GM21381 (cell line): ENCODE measurements at regions not wholly inside any gene's neighbourhood (a gene's known extent, or its start where the extent isn't known, plus 50 kb on each side); places are given as distances from the start of the nearest gene placed in this dataset.
A peak's percentile ranks its signal among the peaks of the same experiment; 100 is the strongest.
"Not testable (repeated sequence)": the region's sequence is repeated elsewhere in the genome, so short reads cannot be mapped to it uniquely, and the experiment has no call there.

Source experiments
- ATAC-seq: cut with Tn5 transposase; IDR thresholded peaks from one replicate; pipeline ENCODE4 v1.9.1; 2021; ENCODE audit warnings: mild to moderate bottlenecking, moderate library complexity; ENCODE audit not compliant: unreplicated experiment

DNA sequence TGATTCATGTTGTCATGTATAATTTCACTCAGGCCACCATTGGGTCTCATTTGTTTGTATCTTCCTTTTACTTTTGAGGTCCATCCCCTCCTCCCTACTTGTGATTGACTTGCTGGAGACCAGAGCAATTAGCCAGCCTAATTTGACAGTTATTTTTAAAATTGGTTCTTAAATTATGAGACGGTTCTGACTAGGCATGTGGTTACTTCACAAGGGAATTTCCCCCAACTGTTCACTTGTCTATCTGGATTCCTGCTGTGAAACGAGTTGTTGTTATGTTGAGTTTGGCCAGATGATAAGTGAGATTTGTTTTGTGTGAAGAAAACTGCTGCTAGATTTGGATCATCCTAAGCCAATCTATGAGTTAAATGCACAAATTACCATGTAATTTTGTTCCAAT lies 359.1 kb downstream of the BARHL2 start:
- ATAC-seq = peak; percentile 56

DNA sequence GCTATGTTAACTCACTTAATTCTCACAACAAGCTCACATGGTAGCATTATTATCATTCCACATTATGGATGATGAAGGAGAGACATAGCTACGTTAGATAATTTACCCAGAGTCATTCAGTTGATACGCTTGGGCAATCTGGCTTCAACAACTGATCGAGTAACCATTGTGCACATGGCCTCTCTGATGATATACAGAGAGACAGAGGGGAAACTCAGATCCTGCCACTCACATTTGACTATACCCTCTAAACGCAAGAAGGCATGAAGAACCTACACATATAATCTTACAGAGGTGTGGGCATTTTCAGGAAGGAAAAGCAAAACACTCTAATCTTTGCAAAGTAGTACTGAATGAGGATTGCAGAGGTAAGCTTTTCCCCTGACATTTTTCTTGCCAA lies 360.1 kb downstream of the BARHL2 start:
- no peak for ATAC-seq

DNA sequence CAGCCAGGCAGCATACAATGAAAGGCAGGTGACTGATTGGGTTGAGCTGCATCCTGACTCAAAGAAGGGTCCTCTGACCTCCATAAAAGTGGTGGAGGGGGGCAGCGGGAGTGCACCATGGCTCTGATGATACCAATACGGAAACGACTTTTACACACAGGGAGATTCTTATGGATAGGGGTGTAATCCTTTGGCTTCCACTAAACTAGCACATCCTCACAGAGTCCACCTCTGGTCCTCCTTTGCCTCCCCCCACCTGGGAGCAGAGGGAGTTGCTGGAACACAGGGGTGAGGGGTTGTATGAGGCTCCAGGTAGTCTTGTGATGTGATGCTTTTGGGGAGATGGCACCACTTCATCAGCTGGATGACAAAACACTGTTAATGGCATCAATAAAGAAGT lies 361.0 kb downstream of the BARHL2 start:
- no peak for ATAC-seq

DNA sequence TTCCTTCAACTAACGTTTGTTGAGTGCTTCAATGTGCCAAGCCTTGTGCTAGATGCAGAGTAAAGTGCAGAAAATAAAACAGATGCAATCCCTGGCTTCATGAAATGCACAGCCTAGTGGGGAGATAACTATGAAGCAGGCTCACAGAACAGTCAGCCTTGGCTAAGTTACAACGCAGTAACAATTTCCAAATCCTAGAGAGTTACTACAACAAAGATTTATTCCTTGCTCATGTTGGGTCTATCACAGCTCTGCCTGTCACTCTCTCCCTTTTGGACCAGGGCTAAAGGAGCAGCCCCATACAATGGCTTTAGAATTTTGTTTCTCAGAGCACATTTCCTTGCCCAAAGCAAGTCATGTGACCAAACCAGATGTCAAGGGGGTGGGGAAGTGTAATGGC lies 359.8 kb downstream of the ZNF326 start:
- ATAC-seq = no peak

DNA sequence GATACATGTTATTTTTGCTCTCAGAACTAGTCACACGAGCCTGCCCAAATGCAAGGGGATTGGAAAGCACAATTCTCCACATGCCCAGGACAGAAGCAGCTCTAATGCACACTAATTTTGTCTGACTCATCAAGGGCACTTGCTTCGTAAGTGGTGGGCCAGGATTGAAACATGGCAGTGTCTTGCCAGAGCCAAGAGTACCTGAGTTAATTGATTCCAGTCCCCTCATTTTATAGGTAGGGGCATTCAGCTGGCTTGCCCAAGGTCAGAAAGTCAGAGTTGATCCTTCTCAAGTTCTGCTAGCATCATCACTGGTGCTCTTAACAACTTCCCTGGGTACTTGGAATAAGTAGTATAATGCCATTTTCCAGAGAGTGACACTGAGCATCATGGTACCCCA lies 356.1 kb downstream of the ZNF326 start:
- no peak for ATAC-seq

DNA sequence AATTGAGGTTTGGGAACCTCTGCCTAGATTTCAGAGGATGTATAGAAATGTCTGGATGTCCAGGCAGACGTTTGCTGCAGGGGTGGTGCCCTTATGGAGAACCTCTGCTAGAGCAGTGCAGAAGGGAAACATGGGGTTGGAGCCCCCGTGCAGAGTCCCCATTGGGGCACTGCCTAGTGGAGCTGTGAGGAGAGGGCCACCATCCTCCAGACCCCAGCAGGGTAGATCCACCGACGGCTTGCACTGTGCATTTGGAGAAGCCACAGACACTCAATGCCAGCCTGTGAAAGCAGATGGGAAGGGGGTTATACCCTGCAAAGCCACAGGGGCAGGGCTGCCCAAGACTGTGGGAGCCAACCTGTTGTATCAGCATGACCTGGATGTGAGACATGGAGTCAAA lies 354.6 kb downstream of the ZNF326 start:
- no peak for ATAC-seq

DNA sequence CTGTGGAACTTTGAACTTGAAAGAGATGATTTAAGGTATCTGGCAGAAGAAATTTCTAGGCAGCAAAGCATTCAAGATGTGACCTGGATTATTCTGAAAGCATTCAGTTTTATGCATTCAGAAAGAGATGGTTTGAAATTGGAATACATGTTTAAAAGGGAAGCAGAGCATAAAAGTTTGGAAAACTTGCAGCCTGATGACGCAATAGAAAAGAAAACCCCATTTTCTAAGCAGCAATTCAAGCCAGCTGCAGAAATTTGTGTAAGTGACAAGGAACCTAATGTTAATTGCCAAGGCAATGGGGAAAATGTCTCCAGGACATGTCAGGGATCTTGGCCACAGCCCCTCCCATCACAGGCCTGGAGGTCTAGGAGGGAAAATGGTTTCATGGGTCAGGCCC lies 354.0 kb downstream of the ZNF326 start:
- ATAC-seq = no peak

DNA sequence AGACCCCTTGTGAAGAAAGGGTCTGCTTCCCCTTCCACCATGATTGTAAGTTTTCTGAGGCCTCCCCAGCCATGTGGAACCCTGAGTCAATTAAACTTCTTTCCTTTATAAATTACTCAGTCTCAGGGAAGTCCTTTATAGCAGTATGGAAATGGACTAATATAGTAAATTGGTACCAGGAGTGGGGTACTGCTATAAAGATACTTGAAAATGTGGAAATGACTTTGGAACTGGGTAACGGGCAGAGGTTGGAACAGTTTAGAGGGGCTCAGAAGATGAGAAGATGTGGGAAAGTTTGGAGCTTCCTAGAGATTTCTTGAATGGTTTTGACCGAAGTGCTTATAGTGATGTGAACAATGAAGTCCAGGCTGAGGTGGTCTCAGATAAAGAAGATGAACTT lies 353.5 kb downstream of the ZNF326 start:
- not testable (repeated sequence) for ATAC-seq

DNA sequence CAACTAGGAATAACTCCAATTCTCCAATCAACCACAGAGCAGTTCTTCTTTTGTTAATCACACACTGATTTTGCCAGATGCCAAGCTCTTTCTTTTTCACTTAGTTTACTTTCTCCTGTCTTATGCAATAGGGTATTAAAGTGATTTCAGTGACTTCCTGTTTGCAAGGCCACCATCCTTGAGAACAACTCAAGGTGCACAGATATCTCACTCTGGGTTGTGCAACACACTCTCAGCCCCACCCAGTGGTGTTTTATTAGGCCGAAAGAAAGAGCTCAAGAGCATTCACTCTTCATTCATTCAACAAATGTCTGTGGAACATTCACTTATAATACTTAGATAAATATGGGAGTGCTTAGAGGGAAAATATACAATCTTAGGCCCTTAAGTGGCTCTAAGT lies 352.5 kb downstream of the ZNF326 start:
- no peak for ATAC-seq

DNA sequence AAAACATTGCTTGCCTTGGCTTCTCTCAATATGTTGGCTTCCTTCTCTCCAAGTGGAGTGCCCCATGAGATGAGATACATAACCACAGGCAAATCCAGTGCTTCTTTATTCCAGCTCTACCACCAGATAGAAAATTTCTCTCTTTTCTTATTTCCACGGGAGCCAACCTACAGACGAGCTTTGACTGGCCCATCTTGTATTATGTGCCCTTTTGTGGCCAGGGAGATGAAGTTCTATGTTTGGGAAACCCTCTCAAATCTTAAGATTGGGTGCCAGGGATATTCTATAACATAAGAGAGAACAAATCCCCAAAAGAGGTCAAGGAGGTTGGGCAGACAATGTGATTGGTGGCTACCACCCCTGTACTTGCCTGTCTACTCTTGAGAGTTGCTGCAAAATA lies 351.8 kb downstream of the ZNF326 start:
- no peak for ATAC-seq

DNA sequence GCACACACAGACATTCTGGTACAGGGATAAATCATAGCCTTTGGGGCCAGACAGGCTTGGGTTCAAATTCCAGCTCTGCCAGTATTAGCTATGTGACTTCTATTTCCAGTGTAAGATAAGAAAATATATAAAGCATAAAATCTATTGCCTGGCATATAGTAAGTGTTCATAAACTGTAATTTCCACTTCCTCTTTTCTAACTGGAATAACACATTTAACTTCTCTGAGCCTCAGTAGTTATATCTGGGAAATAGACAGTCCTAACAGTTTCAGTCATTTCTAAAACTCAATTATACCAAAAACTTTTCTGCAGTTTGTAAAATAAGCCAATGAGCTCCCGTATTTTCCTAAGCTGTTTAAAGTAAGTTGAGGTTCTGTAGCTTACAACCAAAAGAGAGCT lies 351.4 kb downstream of the ZNF326 start:
- no peak for ATAC-seq

DNA sequence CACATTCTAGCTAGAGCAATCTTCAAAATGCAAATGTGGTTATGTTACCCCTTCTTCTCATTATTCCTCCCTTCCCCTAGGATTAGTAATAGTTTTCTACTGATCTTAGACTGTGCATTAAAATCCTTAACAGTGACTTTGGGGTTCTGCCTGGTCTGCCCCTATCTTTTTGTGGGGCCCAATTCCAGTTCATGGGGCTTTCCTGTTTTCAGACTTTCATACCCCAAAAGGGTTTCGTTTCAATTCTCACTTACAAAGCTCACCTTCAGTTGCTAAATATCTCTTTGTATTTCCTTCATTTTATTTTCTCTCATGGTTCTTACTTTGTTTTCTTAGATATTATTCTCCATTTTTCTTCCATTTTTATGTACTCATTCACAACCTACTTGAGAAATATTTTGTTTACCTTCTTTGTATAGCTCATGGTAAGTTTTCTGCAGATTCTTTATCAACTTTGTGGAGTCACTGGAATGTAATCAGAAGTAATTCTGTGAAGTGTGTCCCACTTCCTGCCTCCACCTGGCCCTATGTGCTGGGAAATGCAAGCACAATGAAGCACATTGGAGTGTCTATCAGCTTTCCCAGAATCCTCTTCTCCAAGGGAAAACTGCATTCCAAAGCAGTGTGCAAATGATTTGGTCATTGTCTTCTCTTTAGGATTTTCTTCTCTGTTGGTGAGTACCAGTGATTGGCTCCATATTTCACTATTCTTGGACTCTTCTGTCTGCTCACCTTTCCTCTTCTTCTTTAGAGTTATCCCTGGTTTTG lies 350.2 kb downstream of the ZNF326 start:
- no peak for ATAC-seq

DNA sequence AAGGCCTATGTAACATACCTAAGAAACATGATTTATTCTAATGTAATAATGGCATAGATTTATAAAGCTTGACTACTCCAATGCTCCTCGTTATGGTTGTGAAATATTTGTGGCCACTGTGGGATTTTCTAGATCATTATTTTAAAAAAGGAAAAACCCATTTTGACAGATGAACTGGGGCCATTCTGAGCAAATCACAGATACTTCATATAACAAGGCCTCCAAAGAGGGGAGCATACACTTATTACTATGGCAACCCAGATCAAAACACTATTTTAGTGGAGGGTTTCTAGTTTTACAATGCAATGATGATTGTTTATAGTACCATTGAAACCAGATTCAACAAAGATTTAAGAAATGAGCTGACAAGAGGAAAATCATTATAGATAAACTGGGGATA lies 346.6 kb downstream of the ZNF326 start:
- ATAC-seq = no peak

DNA sequence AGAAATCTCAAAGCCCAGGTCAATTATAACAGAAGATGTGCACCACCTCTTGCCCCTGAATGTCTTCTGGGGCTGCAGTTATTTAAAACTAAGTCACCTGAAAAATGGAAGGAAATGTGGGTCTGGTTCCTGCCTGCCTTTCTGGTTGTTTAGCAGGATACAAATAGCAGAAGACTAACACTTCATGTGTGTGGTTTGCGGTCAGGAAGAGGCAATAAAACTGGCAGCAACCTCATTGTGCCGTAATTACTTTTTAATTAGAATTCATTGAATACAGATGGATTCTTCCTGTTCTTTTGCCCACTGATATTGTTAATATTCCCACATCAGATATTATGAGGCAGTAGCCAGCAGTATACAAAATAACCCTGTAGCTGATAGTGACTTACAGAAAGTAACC lies 345.7 kb downstream of the ZNF326 start:
- no peak for ATAC-seq

DNA sequence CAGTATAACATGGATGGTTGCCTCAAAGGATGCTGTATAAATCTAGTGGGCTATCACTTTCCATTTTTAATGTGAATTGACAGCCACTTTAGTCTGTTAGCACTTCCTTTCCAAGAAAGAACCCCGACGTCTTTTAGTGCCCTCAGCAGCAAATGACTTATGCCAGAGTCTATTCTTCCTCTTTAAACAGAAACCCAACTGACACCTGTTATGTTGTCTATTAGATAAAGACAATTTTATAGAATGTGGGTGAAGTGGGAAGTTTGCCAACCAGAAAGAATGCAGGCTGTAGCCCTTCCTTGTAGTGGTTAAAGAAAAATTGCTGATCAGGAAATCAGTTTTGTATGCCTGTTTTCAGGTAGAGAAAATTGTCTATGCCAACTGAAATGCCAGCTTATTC lies 344.9 kb downstream of the ZNF326 start:
- no peak for ATAC-seq

DNA sequence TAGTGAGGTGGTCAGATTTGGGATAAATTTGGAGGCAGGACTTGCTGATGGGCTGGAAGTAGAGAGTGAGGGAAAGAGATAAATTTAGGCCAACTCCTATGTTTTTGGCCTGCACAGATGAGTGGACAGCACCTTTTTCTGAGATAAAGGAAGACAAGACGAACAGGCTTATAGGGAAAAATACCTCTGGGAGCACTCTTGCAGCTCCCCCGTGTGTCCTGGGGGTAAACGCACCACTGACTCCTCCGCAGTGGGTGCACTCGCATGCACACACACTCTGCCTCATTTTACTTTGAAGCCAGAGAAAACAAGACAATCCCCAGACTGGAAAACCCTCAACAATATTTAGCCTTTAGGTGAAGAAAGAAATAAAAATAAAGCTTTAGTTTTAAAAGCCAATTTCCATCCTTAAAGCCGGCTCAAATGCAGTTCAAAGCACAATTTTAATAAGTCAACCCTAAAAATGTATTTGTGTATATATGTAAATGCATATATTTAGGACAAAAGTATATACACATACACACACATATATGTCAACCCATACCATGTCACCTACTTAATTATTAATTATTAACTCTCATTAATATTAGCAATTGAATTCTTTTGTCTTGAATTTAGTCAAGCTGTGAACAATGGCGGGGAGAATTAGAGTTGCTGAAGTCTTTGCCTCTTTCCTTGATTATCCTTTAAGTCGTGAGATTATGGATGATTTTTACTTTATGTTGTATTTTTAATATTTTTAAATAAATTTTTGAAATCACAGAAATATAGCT lies 341.8 kb downstream of the ZNF326 start:
- no peak for ATAC-seq

DNA sequence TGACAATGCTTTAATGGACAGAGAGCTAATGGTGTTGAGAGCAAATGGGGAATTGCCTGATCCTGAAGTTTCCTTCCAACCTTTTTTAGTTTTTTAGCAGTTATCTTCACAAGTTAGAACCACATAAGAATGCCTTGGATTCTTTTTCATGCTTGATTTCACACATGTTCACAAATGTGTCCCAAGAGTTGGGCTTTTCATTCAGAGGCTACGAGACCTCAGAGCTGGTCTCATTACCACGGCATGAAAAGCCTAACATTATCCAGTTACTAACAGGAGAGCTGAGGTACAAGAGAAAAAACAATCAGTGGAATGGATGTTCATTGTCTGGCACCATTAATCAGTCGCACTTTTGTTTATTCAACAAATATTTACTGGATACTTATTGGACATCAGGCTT lies 340.6 kb downstream of the ZNF326 start:
- ATAC-seq = no peak

DNA sequence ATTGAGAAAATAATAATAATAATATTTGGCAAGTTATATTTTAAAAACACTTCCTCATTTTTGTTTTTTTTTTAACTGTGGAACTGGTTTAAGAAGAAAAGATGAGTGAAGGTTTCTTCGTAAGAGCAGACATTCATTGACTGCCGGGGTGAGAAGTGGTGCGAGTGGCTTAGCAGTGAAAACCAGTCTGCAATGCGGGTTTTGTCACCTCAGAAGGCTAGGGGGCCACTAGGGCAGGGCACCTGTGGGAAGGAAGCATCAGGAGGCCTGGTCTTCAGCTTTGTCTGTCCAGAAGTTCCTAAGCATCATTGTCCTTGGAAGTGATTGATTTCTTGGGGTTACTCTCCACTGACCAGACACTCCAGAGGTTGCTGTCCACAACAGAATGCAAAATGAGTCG lies 339.2 kb downstream of the ZNF326 start:
- no peak for ATAC-seq

DNA sequence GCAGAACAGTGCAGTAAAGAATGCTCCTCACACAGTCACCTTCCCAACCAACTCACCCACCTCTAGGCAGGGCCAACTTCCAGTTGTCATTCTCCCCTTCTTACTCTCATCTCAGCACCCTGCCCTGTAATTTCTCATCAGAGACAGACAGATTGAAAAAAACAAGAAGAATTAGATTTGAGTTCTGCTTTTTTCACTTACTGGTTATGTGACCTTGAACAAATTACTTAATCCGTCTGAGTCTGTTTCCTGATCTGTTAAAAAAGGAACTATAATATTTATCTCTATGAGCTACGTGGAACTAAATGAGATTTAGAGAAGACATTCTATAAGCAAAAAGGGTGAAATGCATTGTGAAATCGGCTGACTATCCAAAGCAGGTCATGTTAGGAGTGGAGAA lies 330.3 kb downstream of the ZNF326 start:
- no peak for ATAC-seq

DNA sequence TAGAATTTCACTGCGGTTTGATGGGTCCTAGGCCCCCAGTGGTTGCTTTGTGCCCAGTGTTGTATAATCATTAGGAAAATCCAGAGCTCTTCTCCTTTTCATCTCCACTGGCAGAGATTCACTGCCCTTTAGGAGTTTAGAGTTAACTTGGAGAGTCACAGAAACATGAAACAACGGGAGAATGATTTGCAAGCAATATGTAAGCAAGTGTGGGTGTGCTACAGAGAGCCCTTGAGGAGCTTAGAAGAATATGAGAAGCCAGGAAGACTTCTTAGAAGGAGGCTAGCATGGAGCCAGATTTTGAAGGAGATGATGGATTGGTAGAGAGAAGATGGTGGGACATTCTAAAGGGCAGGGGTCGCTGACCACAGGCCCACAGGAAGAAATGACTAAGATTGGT lies 327.3 kb downstream of the ZNF326 start:
- ATAC-seq = no peak

DNA sequence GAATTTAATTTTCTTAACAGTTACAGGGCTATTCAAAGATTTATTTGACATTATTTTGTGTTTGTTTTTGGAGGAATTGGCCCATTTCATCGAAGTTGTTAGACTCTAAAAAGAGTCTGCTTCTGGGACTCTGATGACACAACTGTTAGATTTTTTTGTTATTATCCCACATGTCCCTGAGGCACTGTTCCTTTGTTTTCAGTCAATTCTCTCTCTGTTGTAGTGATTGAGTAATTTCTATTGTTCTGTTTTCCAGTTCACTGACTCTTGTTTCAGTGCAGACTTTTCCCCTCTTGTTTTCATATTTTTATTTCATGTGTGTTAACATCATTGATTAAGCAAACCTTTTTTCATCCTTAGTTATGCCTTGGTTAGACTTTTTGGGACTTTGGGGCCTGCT lies 325.0 kb downstream of the ZNF326 start:
- no peak for ATAC-seq

DNA sequence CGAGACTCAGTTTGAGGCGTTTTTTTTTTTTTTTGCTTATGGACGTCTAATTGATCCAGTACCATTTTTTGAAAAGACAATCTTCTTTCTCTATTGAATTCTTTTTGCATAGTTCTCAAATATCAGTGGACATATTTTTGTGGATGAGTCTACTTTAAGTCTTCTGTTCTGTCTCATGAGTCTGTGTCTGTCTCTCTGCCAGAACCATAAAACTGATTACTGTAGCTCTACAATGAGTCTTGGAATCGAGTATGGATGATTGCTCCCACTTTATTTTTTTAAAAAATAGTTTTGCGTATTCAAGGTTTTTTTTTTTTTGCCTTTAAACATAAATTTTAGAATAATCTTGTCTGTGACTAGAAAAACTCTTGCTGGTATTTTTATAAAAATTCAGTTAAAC lies 323.5 kb downstream of the ZNF326 start:
- no peak for ATAC-seq

DNA sequence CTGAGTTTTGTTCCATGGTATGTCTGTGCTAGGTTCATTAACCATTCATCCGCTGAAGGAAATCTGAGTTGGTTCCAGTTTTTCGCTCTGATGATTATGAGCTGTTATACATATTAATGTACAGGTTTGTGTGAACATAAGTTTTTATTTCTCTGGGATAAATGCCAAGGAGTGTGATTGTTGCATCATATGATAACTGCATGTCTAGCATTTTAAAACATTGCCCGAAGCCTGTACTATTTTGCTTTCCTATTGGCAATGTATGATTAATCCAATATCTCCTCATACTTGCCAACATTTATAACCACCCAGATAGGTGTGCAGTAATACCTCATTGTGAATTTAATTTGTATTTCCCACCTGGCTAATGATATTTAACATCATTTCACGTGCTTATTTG lies 322.7 kb downstream of the ZNF326 start:
- no peak for ATAC-seq
